ENCODE measurements at regions not wholly inside any gene's neighbourhood (a gene's known extent, or its start where the extent isn't known, plus 50 kb on each side); places are given as distances from the start of the nearest gene placed in this dataset.

DNA sequence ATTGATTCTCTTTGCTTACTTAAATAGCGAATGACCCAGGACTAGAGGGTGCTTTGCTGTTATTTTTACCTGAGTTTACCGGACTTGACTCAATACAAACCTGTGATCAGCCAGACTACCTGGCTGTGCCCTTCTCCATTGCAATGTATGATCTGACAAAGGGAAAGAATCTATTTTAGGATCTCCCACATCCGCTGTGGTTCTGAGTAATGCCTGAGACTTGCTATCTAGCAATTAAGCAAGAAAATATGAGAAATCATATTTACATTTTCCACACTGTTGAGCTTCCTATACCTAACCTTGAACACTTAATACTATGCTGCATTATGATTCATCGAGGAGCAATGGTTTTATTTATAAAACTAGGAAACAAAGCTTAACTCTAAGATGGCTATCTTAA is 215.2 kb downstream of the RAD51AP2 start:
- Histone ChIP-seq H3K4me1 (ENCODE audit: low read length) (peaks cover 16% of the 10 kb centered on the region), H3K4me2 (ENCODE audit: low read depth, low read length) (peak overlapping the region; percentile 40)
- peak; percentile 41 for DNase-seq

DNA sequence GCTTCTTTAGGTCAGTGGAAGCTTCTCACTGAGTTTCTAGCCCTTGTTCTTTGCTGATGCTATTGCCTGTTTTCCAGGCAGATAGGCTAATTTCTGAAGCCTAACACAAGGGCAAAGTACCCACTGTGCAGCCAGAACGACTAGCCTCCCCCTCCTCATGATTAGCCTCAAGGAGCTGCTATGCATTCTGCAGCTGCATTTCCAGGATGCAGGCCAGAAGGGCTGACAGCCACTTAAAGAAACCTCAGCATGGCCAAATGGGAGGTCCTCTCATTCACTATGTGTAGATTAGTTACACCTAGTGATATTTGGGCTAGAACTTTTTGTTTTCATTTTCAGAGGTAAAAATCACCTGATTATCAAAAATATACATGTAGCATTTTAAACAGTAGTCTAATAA is 216.0 kb downstream of the RAD51AP2 start:
- Histone ChIP-seq H3K79me2 (ENCODE audit: low read length) (no peaks in the 10 kb centered on the region), H3K4me3 (ENCODE audit: low read length) (0 out of 2 replicates have a peak overlapping the region, but pooled peaks have one; percentile 2), H3K9me3 (replicated peaks; ENCODE audit: insufficient read depth, low read length) (no peaks in the 10 kb centered on the region), H4K20me1 (ENCODE audit: insufficient read depth, low read length) (no peaks in the 10 kb centered on the region), H2AFZ (ENCODE audit: low read length) (no peak overlapping the region), H3K9ac (ENCODE audit: low read length) (no peak overlapping the region; the same call in 1 of the 2 replicates), H3K9me2 (replicated peaks; ENCODE audit: insufficient read depth, low read length) (no peaks in the 10 kb centered on the region), H3K4me1 (ENCODE audit: low read length) (peaks cover 16% of the 10 kb centered on the region), H3K4me2 (ENCODE audit: low read depth, low read length) (peak overlapping the region; percentile 40), H3K27ac (ENCODE audit: low read length) (peak overlapping the region; percentile 51; the same call in 1 of the 2 replicates), H3F3A (ENCODE audit: insufficient read depth, low read length) (no peaks in the 10 kb centered on the region), H3K27me3 (replicated peaks; ENCODE audit: insufficient read depth, low read length) (no peaks in the 10 kb centered on the region), H3K36me3 (replicated peaks; ENCODE audit: insufficient read depth, low read length) (no peaks in the 10 kb centered on the region)
- no peak for TF ChIP-seq EZH2 (optimal IDR thresholded peaks at IDR 0.05; ENCODE audit: low read depth, low read length)
- TF ChIP-seq, protein P1, sequence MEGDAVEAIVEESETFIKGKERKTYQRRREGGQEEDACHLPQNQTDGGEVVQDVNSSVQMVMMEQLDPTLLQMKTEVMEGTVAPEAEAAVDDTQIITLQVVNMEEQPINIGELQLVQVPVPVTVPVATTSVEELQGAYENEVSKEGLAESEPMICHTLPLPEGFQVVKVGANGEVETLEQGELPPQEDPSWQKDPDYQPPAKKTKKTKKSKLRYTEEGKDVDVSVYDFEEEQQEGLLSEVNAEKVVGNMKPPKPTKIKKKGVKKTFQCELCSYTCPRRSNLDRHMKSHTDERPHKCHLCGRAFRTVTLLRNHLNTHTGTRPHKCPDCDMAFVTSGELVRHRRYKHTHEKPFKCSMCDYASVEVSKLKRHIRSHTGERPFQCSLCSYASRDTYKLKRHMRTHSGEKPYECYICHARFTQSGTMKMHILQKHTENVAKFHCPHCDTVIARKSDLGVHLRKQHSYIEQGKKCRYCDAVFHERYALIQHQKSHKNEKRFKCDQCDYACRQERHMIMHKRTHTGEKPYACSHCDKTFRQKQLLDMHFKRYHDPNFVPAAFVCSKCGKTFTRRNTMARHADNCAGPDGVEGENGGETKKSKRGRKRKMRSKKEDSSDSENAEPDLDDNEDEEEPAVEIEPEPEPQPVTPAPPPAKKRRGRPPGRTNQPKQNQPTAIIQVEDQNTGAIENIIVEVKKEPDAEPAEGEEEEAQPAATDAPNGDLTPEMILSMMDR (IDR thresholded peaks at IDR 0.05; ENCODE audit: low read length) = no peak
- no peak for TF ChIP-seq EZH2phosphoT487 (IDR thresholded peaks at IDR 0.05; ENCODE audit: low read length)
- DNase-seq = no peak

More for the DNA sequence above, 215.2 kb downstream of the RAD51AP2 start:
- H3K27me3 ChIP-seq (replicated peaks; ENCODE audit: insufficient read depth, low read length) = no peaks in the 10 kb centered on the region
- no peaks in the 10 kb centered on the region for H3K9me2 ChIP-seq (replicated peaks; ENCODE audit: insufficient read depth, low read length)
- peak overlapping the region; percentile 2; the same call in 1 of the 2 replicates for H3K4me3 ChIP-seq (ENCODE audit: low read length)
- no peaks in the 10 kb centered on the region for H3K9me3 ChIP-seq (replicated peaks; ENCODE audit: insufficient read depth, low read length)
- H3K27ac ChIP-seq (ENCODE audit: low read length) = peak overlapping the region; percentile 51; the same call in 1 of the 2 replicates
- H3F3A ChIP-seq (ENCODE audit: insufficient read depth, low read length) = no peaks in the 10 kb centered on the region
- H3K9ac ChIP-seq (ENCODE audit: low read length) = peak overlapping the region; percentile 7; the same call in 1 of the 2 replicates
- H4K20me1 ChIP-seq (ENCODE audit: insufficient read depth, low read length) = no peaks in the 10 kb centered on the region
- H2AFZ ChIP-seq (ENCODE audit: low read length) = no peak overlapping the region
- H3K36me3 ChIP-seq (replicated peaks; ENCODE audit: insufficient read depth, low read length) = no peaks in the 10 kb centered on the region
- TF ChIP-seq, protein P1 (IDR thresholded peaks at IDR 0.05; ENCODE audit: low read length) = no peak
- no peak for TF ChIP-seq EZH2 (optimal IDR thresholded peaks at IDR 0.05; ENCODE audit: low read depth, low read length)
- no peak for TF ChIP-seq EZH2phosphoT487 (IDR thresholded peaks at IDR 0.05; ENCODE audit: low read length)
- no peaks in the 10 kb centered on the region for H3K79me2 ChIP-seq (ENCODE audit: low read length)

DNA sequence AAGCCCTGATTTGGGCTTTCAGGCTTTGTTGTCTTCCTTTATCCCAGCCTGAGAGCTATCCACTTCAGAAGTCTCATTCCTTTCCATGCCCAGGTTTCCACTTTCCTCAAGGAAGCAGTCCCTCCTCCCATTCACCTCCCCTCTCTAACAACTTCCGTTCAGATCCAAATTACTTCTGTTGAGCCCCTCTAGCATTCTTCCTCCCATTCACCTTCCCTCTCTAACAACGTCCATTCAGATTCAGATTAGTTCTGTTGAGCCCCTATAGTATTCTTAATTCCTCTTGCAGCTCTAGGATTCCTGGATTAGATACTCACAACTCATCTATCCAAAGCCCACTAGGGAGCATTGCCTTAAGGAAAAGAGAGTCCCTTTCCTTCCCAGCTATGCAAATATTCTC is 216.8 kb downstream of the RAD51AP2 start:
- no peak overlapping the region for H2AFZ ChIP-seq (ENCODE audit: low read length)
- DNase-seq = no peak
- no peak overlapping the region for H3K9ac ChIP-seq (ENCODE audit: low read length)
- TF ChIP-seq EZH2 (optimal IDR thresholded peaks at IDR 0.05; ENCODE audit: low read depth, low read length) (no peak), EZH2phosphoT487 (IDR thresholded peaks at IDR 0.05; ENCODE audit: low read length) (no peak)
- TF ChIP-seq, protein P1 (IDR thresholded peaks at IDR 0.05; ENCODE audit: low read length) = no peak
- H3K36me3 ChIP-seq (replicated peaks; ENCODE audit: insufficient read depth, low read length) = no peaks in the 10 kb centered on the region
- no peaks in the 10 kb centered on the region for H4K20me1 ChIP-seq (ENCODE audit: insufficient read depth, low read length)
- H3K9me3 ChIP-seq (replicated peaks; ENCODE audit: insufficient read depth, low read length) = no peaks in the 10 kb centered on the region
- no peak overlapping the region for H3K4me2 ChIP-seq (ENCODE audit: low read depth, low read length)
- no peak overlapping the region for H3K27ac ChIP-seq (ENCODE audit: low read length)
- H3K4me3 ChIP-seq (ENCODE audit: low read length) = no peak overlapping the region
- H3K27me3 ChIP-seq (replicated peaks; ENCODE audit: insufficient read depth, low read length) = no peaks in the 10 kb centered on the region
- H3K9me2 ChIP-seq (replicated peaks; ENCODE audit: insufficient read depth, low read length) = no peaks in the 10 kb centered on the region
- H3K79me2 ChIP-seq (ENCODE audit: low read length) = no peaks in the 10 kb centered on the region
- peaks cover 16% of the 10 kb centered on the region for H3K4me1 ChIP-seq (ENCODE audit: low read length)
- no peaks in the 10 kb centered on the region for H3F3A ChIP-seq (ENCODE audit: insufficient read depth, low read length)
